BE2C (cell line): ENCODE measurements at regions not wholly inside any gene's neighbourhood (a gene's known extent, or its start where the extent isn't known, plus 50 kb on each side); places are given as distances from the start of the nearest gene placed in this dataset.

ENCODE experiments used
- DNase-seq: peaks from one replicate; pipeline ENCODE4 v3.0.0-alpha.2; 2020
- H3K27me3 ChIP-seq: fragments of 250-450 bp; sonication (Bioruptor Pico); 2 replicates; pipeline ENCODE4 v1.5.1; 2020; ENCODE audit warnings: mild to moderate bottlenecking
- H3K36me3 ChIP-seq: fragments of 250-450 bp; sonication (Bioruptor Pico); 2 replicates; pipeline ENCODE4 v1.5.1; 2020; ENCODE audit warnings: mild to moderate bottlenecking
- H3K4me1 ChIP-seq: fragments of 250-450 bp; sonication (Bioruptor Pico); 2 replicates; pipeline ENCODE4 v1.5.1; 2020
- H3K4me3 ChIP-seq: 2 replicates; pipeline ENCODE4 v1.5.1; 2011; ENCODE audit warnings: low read depth, low read length
- H3K9me3 ChIP-seq: fragments of 250-450 bp; sonication (Bioruptor Pico); 2 replicates; pipeline ENCODE4 v1.5.1; 2020
- TF ChIP-seq, protein P1 (sequence below): IDR thresholded peaks from 2 replicates; pipeline ENCODE4 v1.5.1; 2012; ENCODE audit warnings: mild to moderate bottlenecking, low read depth, low read length

DNA sequence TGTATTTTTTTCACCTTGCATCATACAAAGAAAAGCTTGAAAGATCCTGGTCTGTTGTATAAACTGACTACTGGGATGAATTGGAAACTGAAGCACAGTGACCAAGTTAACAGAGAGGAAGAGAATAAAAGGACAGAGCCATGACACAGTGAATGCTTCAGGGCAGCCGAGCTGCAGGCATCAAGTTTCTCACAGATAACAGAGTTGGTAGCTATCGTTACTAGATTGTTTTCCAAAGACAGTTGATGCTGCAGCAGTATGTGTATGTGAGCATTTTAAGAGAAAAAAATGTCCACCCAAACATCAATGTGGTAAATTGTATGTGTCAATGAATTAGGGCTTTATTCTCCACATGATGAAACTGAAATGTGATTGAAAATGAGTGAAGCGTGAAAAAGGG is 1032.7 kb downstream of the ADGRL3 start:
- Histone ChIP-seq H3K4me3 (no peak overlapping the region), H3K4me1 (peaks cover 7% of the 10 kb centered on the region), H3K27me3 (no peaks in the 10 kb centered on the region), H3K36me3 (no peaks in the 10 kb centered on the region), H3K9me3 (no peaks in the 10 kb centered on the region)
- no peak for DNase-seq
- TF ChIP-seq, protein P1, sequence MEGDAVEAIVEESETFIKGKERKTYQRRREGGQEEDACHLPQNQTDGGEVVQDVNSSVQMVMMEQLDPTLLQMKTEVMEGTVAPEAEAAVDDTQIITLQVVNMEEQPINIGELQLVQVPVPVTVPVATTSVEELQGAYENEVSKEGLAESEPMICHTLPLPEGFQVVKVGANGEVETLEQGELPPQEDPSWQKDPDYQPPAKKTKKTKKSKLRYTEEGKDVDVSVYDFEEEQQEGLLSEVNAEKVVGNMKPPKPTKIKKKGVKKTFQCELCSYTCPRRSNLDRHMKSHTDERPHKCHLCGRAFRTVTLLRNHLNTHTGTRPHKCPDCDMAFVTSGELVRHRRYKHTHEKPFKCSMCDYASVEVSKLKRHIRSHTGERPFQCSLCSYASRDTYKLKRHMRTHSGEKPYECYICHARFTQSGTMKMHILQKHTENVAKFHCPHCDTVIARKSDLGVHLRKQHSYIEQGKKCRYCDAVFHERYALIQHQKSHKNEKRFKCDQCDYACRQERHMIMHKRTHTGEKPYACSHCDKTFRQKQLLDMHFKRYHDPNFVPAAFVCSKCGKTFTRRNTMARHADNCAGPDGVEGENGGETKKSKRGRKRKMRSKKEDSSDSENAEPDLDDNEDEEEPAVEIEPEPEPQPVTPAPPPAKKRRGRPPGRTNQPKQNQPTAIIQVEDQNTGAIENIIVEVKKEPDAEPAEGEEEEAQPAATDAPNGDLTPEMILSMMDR = no peak

DNA sequence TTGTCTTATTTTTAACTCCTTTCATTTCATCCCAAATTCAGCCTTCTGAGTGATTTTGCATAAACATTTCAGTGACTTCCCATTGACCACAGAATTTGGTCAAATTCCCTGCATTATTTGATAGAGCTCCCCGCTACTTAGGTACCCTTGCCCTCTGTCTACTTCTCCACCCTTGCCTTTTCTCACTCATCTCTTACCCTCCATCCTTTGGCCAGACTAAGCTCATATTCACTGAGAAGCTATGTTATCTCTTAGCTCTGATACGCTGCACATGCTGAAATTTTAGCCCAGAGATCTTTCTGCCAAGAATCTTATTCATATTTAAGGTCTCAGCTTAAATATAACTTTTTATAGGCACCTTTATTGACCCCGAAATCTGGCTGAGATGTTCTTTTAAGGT is 1031.9 kb downstream of the ADGRL3 start:
- TF ChIP-seq, protein P1 = no peak

DNA sequence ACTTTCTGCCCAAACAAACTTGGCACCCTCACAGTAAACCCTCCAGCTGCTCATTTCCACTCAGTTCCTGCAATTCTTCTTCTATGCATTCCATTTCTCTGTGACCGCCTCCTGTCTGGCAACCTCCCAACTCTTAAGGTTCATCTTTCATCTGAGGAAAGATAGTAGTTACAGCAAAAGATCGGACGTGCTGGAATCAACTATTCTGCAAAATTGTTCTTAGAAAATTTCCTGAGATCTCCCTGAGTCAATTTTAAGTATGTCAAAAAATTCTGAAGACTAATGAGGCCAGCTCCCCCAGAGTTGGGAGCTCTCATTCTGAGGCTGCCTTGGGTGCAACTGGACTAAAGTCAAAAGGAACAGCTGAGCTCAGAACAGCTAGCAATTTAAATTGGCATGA is 1026.0 kb downstream of the ADGRL3 start:
- Histone ChIP-seq H3K4me1 (no peaks in the 10 kb centered on the region), H3K4me3 (no peak overlapping the region), H3K9me3 (no peaks in the 10 kb centered on the region), H3K27me3 (no peaks in the 10 kb centered on the region), H3K36me3 (no peaks in the 10 kb centered on the region)
- DNase-seq = no peak
- TF ChIP-seq, protein P1 = no peak

More for the DNA sequence above, 1031.9 kb downstream of the ADGRL3 start:
- H3K27me3 ChIP-seq = no peaks in the 10 kb centered on the region
- H3K36me3 ChIP-seq = no peaks in the 10 kb centered on the region
- peaks cover 7% of the 10 kb centered on the region for H3K4me1 ChIP-seq
- H3K4me3 ChIP-seq = no peak overlapping the region
- DNase-seq = no peak
- H3K9me3 ChIP-seq = no peaks in the 10 kb centered on the region

DNA sequence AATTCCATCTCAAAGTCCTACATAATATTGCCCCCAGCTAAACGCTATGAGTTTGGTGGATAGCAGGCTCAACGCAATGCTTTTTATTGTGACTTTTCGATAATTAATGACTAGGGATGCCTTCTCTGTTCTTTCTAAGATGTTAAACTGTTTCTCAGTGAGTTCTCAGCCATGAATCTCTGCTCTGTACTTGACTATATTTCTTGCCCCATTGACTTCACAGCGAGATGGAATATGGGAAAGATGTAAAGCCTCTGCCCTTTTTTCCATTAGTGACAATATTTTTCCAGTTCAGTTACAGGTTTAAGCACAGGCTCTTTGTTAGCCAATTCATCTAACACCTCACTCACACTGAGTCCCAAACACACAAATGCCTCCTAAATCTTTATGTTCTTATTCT is 1022.0 kb downstream of the ADGRL3 start:
- DNase-seq = no peak
- Histone ChIP-seq H3K4me1 (no peaks in the 10 kb centered on the region), H3K4me3 (no peak overlapping the region), H3K27me3 (no peaks in the 10 kb centered on the region), H3K36me3 (no peaks in the 10 kb centered on the region), H3K9me3 (no peaks in the 10 kb centered on the region)
- TF ChIP-seq, protein P1 = no peak

DNA sequence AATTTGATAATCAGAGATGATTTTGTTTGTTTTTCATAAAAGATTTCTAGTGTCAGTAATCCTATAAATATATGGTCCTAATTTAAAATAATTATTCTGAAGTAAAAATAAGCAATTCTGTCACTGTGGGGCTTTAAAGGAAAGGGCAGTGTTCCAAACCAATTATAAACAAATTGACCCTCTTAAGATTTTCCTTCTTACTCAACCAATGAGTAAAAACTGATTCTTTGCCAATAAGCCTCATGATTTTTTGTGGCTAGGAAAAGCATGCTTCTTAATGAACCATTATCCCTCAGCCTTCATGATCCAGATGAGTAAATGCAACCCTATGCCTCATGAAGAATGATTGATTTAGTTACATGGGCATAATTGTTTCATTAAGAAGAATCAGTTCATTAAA is 1010.4 kb downstream of the ADGRL3 start:
- TF ChIP-seq, protein P1 = no peak
- no peak for DNase-seq
- Histone ChIP-seq H3K4me1 (no peaks in the 10 kb centered on the region), H3K4me3 (no peak overlapping the region), H3K36me3 (no peaks in the 10 kb centered on the region), H3K27me3 (no peaks in the 10 kb centered on the region), H3K9me3 (no peaks in the 10 kb centered on the region)

DNA sequence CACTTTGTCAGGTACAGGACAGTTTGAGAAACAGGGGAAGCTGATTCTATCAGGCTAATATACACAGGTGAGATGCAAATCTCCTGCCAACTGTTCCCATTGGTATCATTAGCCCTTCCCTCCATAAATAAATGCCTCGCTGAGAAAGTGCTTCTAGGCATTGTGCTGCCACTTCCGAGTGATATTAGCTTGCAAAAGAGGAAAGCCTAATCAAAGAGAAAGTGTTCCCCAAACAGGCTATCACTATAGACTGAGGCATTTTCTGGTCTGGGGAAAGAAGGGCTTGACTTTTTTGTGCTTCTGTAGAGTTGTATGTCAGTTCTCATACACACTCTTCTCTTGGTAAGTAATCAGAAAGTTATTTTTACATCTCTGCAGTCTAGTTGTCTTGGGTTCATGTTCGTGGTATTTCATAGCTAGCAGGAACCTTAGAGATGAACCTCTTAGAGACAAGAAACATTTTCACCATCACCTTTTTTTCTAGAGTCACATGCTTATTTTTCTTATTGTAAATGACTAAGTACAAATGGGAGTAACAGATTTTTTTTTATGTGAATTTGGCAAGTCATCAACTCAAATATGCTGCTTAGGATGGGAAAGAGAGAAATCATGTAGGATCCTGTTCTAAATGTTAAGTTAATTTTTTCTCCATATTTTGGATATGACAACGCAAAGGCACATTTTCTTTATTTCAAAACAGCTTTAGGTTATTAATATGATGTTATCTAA is 1009.8 kb downstream of the ADGRL3 start:
- no peaks in the 10 kb centered on the region for H3K36me3 ChIP-seq
- DNase-seq = no peak
- no peaks in the 10 kb centered on the region for H3K27me3 ChIP-seq
- H3K4me3 ChIP-seq = no peak overlapping the region
- H3K9me3 ChIP-seq = no peaks in the 10 kb centered on the region
- TF ChIP-seq, protein P1 = no peak
- no peaks in the 10 kb centered on the region for H3K4me1 ChIP-seq
